ENCODE measurements at regions not wholly inside any gene's neighbourhood (a gene's known extent, or its start where the extent isn't known, plus 50 kb on each side); places are given as distances from the start of the nearest gene placed in this dataset.
"Not testable (repeated sequence)": the region's sequence is repeated elsewhere in the genome, so short reads cannot be mapped to it uniquely, and the experiment has no call there.

DNA sequence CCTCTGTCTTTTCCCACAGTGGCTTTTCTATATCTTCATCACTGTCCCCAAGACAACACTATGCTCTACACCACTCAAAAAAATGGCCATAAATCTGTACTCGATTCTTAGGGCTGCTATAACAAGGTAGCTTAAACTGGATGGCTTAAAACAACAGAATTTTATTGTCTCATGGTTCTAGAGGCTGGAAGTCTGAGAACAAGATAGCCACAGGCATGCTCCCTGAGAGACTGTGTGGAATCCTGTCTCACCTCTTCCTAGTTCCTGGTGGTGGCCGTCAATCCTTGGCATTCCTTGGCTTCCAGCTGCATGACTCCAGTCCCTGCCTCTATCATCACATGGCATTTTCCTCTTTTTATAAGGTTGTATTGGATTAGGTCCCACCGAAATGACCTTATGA is 70.7 kb upstream of the DCLK2 start:
- Histone ChIP-seq H2AFZ (ENCODE audit: low read length) (no peak overlapping the region), H3K4me1 (ENCODE audit: low read length) (no peaks in the 10 kb centered on the region), H3K27me3 (ENCODE audit: low read length) (no peaks in the 10 kb centered on the region), H3K36me3 (ENCODE audit: insufficient read depth, low read length) (no peaks in the 10 kb centered on the region), H3K9me2 (replicated peaks; ENCODE audit: insufficient read depth, low read length) (no peaks in the 10 kb centered on the region), H3K4me2 (ENCODE audit: low read depth, low read length, poor library complexity, severe bottlenecking) (no peak overlapping the region), H3K9ac (ENCODE audit: low read length) (no peak overlapping the region), H3K9me3 (ENCODE audit: low read length) (no peaks in the 10 kb centered on the region), H4K20me1 (ENCODE audit: insufficient read depth, low read depth, low read length) (no peaks in the 10 kb centered on the region), H3K79me2 (ENCODE audit: low read length) (no peaks in the 10 kb centered on the region), H3K4me3 (ENCODE audit: low read length) (no peak overlapping the region), H3K27ac (ENCODE audit: low read length) (no peak overlapping the region)
- no peak for DNase-seq

DNA sequence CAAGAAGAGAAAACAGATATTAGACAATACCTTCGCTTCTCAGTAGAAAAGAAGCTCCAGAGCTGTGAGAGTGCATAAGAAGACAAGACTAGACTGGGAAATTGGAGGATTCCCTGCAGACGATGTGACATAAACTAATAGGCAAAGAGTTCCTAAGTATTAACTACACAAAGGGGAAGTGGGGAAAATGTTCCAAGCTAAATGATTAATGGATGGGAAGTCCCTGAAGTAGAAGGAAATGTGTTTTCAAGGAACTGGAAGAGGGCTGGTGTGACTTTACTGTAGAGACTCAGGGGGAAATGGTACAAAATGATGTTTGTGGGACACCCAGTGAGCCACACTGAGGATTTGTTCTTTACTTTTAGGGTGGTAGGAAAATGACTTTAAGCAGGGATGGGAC is 69.7 kb upstream of the DCLK2 start:
- Histone ChIP-seq H3K4me2 (ENCODE audit: low read depth, low read length, poor library complexity, severe bottlenecking) (no peak overlapping the region), H3K79me2 (ENCODE audit: low read length) (no peaks in the 10 kb centered on the region), H3K4me1 (ENCODE audit: low read length) (no peaks in the 10 kb centered on the region), H3K27ac (ENCODE audit: low read length) (no peak overlapping the region), H3K27me3 (ENCODE audit: low read length) (no peaks in the 10 kb centered on the region), H3K9ac (ENCODE audit: low read length) (no peak overlapping the region), H4K20me1 (ENCODE audit: insufficient read depth, low read depth, low read length) (no peaks in the 10 kb centered on the region), H2AFZ (ENCODE audit: low read length) (no peak overlapping the region), H3K36me3 (ENCODE audit: insufficient read depth, low read length) (no peaks in the 10 kb centered on the region), H3K9me3 (ENCODE audit: low read length) (no peaks in the 10 kb centered on the region), H3K9me2 (replicated peaks; ENCODE audit: insufficient read depth, low read length) (no peaks in the 10 kb centered on the region), H3K4me3 (ENCODE audit: low read length) (no peak overlapping the region)
- DNase-seq = no peak

DNA sequence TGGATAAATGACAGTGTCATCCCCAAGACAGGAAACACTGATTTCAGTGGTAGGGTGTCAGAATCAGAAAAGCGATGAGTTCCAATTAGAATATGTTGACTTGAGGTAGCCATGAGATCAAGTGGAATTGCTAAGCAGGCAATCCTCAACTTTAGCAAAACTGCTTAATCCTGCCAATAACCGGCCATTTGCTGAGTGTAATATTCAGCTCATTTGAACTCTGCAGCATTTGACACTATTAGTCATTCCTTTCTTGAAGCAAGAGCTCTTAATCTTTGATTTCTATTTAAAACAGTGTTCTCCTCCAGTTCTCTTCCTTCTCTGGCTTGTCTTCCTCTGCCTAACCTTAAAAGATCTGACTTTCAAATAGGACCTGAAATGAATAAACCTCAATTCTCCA is 68.7 kb upstream of the DCLK2 start:
- H3K27me3 ChIP-seq (ENCODE audit: low read length) = no peaks in the 10 kb centered on the region
- H2AFZ ChIP-seq (ENCODE audit: low read length) = no peak overlapping the region
- H3K4me1 ChIP-seq (ENCODE audit: low read length) = no peaks in the 10 kb centered on the region
- H3K9me3 ChIP-seq (ENCODE audit: low read length) = no peaks in the 10 kb centered on the region
- H3K79me2 ChIP-seq (ENCODE audit: low read length) = no peaks in the 10 kb centered on the region
- no peaks in the 10 kb centered on the region for H4K20me1 ChIP-seq (ENCODE audit: insufficient read depth, low read depth, low read length)
- no peak for DNase-seq
- H3K9me2 ChIP-seq (replicated peaks; ENCODE audit: insufficient read depth, low read length) = no peaks in the 10 kb centered on the region; the same call in 1 of the 2 replicates
- H3K4me3 ChIP-seq (ENCODE audit: low read length) = no peak overlapping the region
- H3K36me3 ChIP-seq (ENCODE audit: insufficient read depth, low read length) = no peaks in the 10 kb centered on the region
- H3K9ac ChIP-seq (ENCODE audit: low read length) = no peak overlapping the region
- no peak overlapping the region for H3K27ac ChIP-seq (ENCODE audit: low read length)
- H3K4me2 ChIP-seq (ENCODE audit: low read depth, low read length, poor library complexity, severe bottlenecking) = no peak overlapping the region

DNA sequence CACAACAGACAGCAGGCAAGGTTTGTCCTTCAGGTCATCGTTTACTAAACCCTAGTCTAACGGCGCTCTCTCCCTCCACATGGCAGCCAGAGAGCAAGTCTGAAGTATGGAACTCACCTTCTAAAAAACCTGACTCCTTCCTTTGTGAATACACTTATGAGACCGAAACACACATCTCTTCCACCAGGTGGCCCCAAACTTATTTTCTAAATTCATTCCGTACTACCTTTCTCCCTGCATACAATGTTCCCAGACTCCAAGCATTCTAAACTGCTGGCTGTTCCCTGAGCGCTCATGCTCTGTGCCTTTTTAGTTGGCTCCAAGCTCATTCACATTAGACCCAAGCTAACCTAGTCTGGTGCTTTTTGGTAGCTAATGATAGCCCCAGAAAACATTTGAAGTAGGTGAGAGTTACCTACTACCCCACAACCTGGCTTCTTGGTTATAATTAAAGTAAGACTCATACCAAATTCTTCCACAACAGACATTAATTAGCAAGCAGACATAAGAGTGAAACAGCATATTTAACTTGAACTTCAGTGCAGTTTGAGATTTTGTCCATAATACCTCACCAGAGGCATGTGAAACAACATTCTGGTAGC is 67.6 kb upstream of the DCLK2 start:
- Histone ChIP-seq H4K20me1 (ENCODE audit: insufficient read depth, low read depth, low read length) (no peaks in the 10 kb centered on the region), H3K9me2 (replicated peaks; ENCODE audit: insufficient read depth, low read length) (no peaks in the 10 kb centered on the region; the same call in 1 of the 2 replicates), H3K79me2 (ENCODE audit: low read length) (no peaks in the 10 kb centered on the region), H3K27ac (ENCODE audit: low read length) (no peak overlapping the region), H3K4me1 (ENCODE audit: low read length) (no peaks in the 10 kb centered on the region), H3K9ac (ENCODE audit: low read length) (no peak overlapping the region), H3K4me3 (ENCODE audit: low read length) (no peak overlapping the region), H2AFZ (ENCODE audit: low read length) (no peak overlapping the region), H3K36me3 (ENCODE audit: insufficient read depth, low read length) (no peaks in the 10 kb centered on the region), H3K27me3 (ENCODE audit: low read length) (no peaks in the 10 kb centered on the region), H3K4me2 (ENCODE audit: low read depth, low read length, poor library complexity, severe bottlenecking) (no peak overlapping the region), H3K9me3 (ENCODE audit: low read length) (no peaks in the 10 kb centered on the region)
- peak; percentile 76 for DNase-seq

DNA sequence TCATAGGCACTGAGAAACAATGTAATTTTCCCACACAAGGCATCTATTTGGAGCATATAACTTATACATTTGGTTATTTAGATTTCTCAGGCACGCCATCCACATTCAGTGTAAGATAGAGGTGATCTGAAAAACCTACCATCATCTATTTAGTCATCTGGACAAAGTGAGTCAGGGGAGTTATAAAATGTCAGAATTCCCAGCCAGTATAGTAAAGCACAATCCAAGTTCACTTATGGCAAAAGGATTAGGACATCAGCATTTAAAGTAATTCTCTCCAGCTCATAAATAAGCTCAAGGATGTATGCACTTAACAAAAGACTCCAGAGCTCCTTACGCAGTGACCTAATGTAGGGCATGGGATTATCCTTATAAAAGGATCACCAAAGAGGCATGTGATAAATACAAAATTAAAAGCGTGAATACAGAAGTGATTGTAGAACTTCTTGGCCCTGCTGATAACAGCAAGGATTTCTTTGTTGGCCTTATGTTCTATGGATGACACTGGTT is 65.3 kb upstream of the DCLK2 start:
- H3K36me3 ChIP-seq (ENCODE audit: insufficient read depth, low read length) = no peaks in the 10 kb centered on the region
- H3K79me2 ChIP-seq (ENCODE audit: low read length) = no peaks in the 10 kb centered on the region
- DNase-seq = no peak
- no peaks in the 10 kb centered on the region for H4K20me1 ChIP-seq (ENCODE audit: insufficient read depth, low read depth, low read length)
- H3K27ac ChIP-seq (ENCODE audit: low read length) = no peak overlapping the region
- H2AFZ ChIP-seq (ENCODE audit: low read length) = no peak overlapping the region
- H3K9me2 ChIP-seq (replicated peaks; ENCODE audit: insufficient read depth, low read length) = no peaks in the 10 kb centered on the region; the same call in 1 of the 2 replicates
- H3K9me3 ChIP-seq (ENCODE audit: low read length) = no peaks in the 10 kb centered on the region
- no peak overlapping the region for H3K4me2 ChIP-seq (ENCODE audit: low read depth, low read length, poor library complexity, severe bottlenecking)
- H3K27me3 ChIP-seq (ENCODE audit: low read length) = no peaks in the 10 kb centered on the region
- no peak overlapping the region for H3K9ac ChIP-seq (ENCODE audit: low read length)
- H3K4me3 ChIP-seq (ENCODE audit: low read length) = no peak overlapping the region
- H3K4me1 ChIP-seq (ENCODE audit: low read length) = no peaks in the 10 kb centered on the region

DNA sequence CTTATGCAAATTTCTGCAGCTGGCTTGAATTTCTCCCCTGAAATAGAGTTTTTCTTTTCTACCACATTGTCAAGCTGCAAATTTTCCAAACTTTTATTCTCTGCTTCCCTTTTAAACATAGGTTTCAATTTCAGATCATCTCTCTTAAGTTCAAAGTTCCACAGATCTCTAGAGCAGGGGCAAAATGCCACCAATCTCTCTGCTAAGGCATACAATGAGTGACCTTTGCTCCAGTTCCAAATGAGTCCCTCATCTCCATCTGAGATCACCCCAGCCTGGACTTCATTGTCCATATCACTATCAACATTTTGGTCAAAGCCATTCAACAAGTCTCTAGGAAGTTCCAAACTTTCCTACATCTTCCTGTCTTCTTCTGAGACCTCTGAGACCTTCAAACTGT is 62.3 kb upstream of the DCLK2 start:
- not testable (repeated sequence) for H2AFZ ChIP-seq (ENCODE audit: low read length); H3K4me2 ChIP-seq (ENCODE audit: low read depth, low read length, poor library complexity, severe bottlenecking); DNase-seq; H3K4me3 ChIP-seq (ENCODE audit: low read length); H3K9me3 ChIP-seq (ENCODE audit: low read length); H3K9ac ChIP-seq (ENCODE audit: low read length); H3K79me2 ChIP-seq (ENCODE audit: low read length); H3K4me1 ChIP-seq (ENCODE audit: low read length); H3K27me3 ChIP-seq (ENCODE audit: low read length); H3K9me2 ChIP-seq (replicated peaks; ENCODE audit: insufficient read depth, low read length); H3K36me3 ChIP-seq (ENCODE audit: insufficient read depth, low read length); H3K27ac ChIP-seq (ENCODE audit: low read length); H4K20me1 ChIP-seq (ENCODE audit: insufficient read depth, low read depth, low read length)

DNA sequence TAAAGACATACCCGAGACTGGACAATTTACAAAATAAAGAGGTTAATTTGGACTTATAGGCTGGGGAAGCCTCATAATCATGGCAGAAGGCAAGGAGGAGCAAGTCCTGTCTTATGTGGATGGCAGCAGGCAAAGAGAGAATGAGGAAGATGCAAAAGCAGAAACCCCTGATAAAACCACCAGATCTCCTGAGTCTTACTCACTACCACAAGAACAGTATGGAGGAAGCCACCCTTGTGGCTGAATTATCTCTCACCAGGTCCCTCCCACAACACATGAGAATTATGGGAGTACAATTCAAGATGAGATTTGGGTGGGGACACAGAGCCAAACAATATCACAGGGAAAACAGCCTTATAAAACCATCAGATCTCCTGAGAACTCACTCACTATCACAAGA is 61.6 kb upstream of the DCLK2 start:
- not testable (repeated sequence) for H3K4me1 ChIP-seq (ENCODE audit: low read length); H3K4me2 ChIP-seq (ENCODE audit: low read depth, low read length, poor library complexity, severe bottlenecking); H4K20me1 ChIP-seq (ENCODE audit: insufficient read depth, low read depth, low read length); H3K27ac ChIP-seq (ENCODE audit: low read length); H3K9me2 ChIP-seq (replicated peaks; ENCODE audit: insufficient read depth, low read length); DNase-seq; H3K9ac ChIP-seq (ENCODE audit: low read length); H2AFZ ChIP-seq (ENCODE audit: low read length); H3K9me3 ChIP-seq (ENCODE audit: low read length); H3K36me3 ChIP-seq (ENCODE audit: insufficient read depth, low read length); H3K4me3 ChIP-seq (ENCODE audit: low read length); H3K79me2 ChIP-seq (ENCODE audit: low read length); H3K27me3 ChIP-seq (ENCODE audit: low read length)

DNA sequence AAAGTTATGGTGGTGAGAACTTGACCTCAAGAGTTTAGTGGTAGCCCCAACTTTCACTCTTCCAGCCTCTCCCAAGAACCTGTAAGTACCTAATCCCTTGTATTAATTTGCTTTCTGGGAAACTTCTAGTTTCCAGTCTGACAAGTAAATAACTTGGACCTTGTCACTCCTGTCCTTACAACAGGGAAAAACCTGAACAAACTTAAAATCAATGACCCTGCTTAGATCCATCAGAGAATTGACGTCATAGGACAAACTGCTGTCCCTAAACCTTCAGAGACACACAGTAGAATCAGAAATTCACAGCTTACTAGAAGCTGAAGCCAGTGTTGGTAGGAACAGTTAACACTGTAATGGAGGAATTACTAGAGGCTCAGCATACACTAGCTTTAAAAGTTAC is 60.0 kb upstream of the DCLK2 start:
- Histone ChIP-seq H2AFZ (ENCODE audit: low read length) (no peak overlapping the region), H3K4me2 (ENCODE audit: low read depth, low read length, poor library complexity, severe bottlenecking) (no peak overlapping the region), H3K9ac (ENCODE audit: low read length) (no peak overlapping the region), H3K4me1 (ENCODE audit: low read length) (no peaks in the 10 kb centered on the region), H3K9me3 (ENCODE audit: low read length) (0 out of 2 replicates have a peak, but pooled peaks cover 3% of the 10 kb centered on the region), H3K79me2 (ENCODE audit: low read length) (no peaks in the 10 kb centered on the region), H4K20me1 (ENCODE audit: insufficient read depth, low read depth, low read length) (no peaks in the 10 kb centered on the region), H3K4me3 (ENCODE audit: low read length) (no peak overlapping the region), H3K27me3 (ENCODE audit: low read length) (peaks cover 4% of the 10 kb centered on the region; the same call in 1 of the 2 replicates), H3K9me2 (replicated peaks; ENCODE audit: insufficient read depth, low read length) (no peaks in the 10 kb centered on the region; the same call in 1 of the 2 replicates), H3K27ac (ENCODE audit: low read length) (no peak overlapping the region), H3K36me3 (ENCODE audit: insufficient read depth, low read length) (no peaks in the 10 kb centered on the region)
- DNase-seq = no peak

Measured in Karpas-422 (cell line).